ENCODE measurements at regions not wholly inside any gene's neighbourhood (a gene's known extent, or its start where the extent isn't known, plus 50 kb on each side); places are given as distances from the start of the nearest gene placed in this dataset.

- Histone ChIP-seq H3K4me3 (replicated peaks in 1 of 3; ENCODE audit: low read depth in 2 of 3, low read length in 3 of 3) (no peak overlapping the region), H3K4me1 (ENCODE audit: control insufficient read depth in 1 of 2, insufficient read depth in 2 of 2, low read length in 2 of 2) (no peaks in the 10 kb centered on the region), H2AFZ (ENCODE audit: insufficient read depth, low read depth, low read length, poor library complexity, severe bottlenecking) (no peak overlapping the region), H3K79me2 (ENCODE audit: insufficient read depth, low read length) (no peaks in the 10 kb centered on the region), H3K27me3 (ENCODE audit: control insufficient read depth in 2 of 2, insufficient read depth in 2 of 2, low read length in 2 of 2) (no peaks in the 10 kb centered on the region), H4K20me1 (ENCODE audit: insufficient read depth, low read length) (no peaks in the 10 kb centered on the region), H3K27ac (ENCODE audit: low read depth in 1 of 2, low read length in 2 of 2) (no peak overlapping the region), H3K4me2 (replicated peaks; ENCODE audit: extremely low read depth, low read length, poor library complexity, severe bottlenecking) (no peak overlapping the region), H3K9me3 (replicated peaks in 1 of 2; ENCODE audit: control insufficient read depth in 1 of 2, insufficient read depth in 1 of 2, low read length in 2 of 2) (no peaks in the 10 kb centered on the region), H3K9ac (ENCODE audit: insufficient read depth, low read length, poor library complexity, severe bottlenecking) (no peak overlapping the region), H3K36me3 (replicated peaks in 1 of 2; ENCODE audit: control insufficient read depth in 1 of 2, insufficient read depth in 2 of 2, low read length in 2 of 2) (no peaks in the 10 kb centered on the region)
- Mint-ChIP-seq H3K36me3 (no peaks in the 10 kb centered on the region), H3K4me1 (no peaks in the 10 kb centered on the region), H3K27me3 (ENCODE audit: low read depth in 3 of 3) (peaks cover 0 to 2% (median under 1%) of the 10 kb centered on the region in 3 donors), H3K9me3 (peaks cover 0 to 4% (median 0%) of the 10 kb centered on the region in 7 donors), H3K4me3 (no peak overlapping the region), H3K27ac (no peak overlapping the region)
- TF ChIP-seq CTCF (IDR thresholded peaks at IDR 0.05): no peak
- no CpG with 5 or more reads among the region's 1 CpG for WGBS (ENCODE audit: insufficient coverage)
- intact Hi-C loops (cut with micrococcal nuclease): no loop called here
- DNase-seq: no peak
These were observed 172.0 kb downstream of the POU4F1 start for GRCh38 chr13:78431328-78431727.

- H3K9me3 Mint-ChIP-seq: peaks cover 0 to 4% (median 0%) of the 10 kb centered on the region in 7 donors
These were observed 172.5 kb downstream of the POU4F1 start for GRCh38 chr13:78430811-78431210.

More at GRCh38 chr13:78430811-78431210, 172.5 kb downstream of the POU4F1 start:
- H3K4me3 ChIP-seq (replicated peaks in 1 of 3; ENCODE audit: low read depth in 2 of 3, low read length in 3 of 3): no peak overlapping the region
- H3K4me2 ChIP-seq (replicated peaks; ENCODE audit: extremely low read depth, low read length, poor library complexity, severe bottlenecking): no peak overlapping the region
- WGBS (ENCODE audit: insufficient coverage): no CpG with 5 or more reads among the region's 1 CpG
- H2AFZ ChIP-seq (ENCODE audit: insufficient read depth, low read depth, low read length, poor library complexity, severe bottlenecking): no peak overlapping the region
- H3K27me3 ChIP-seq (ENCODE audit: control insufficient read depth in 2 of 2, insufficient read depth in 2 of 2, low read length in 2 of 2): no peaks in the 10 kb centered on the region
- TF ChIP-seq CTCF (IDR thresholded peaks at IDR 0.05): no peak
- no peaks in the 10 kb centered on the region for H3K9me3 ChIP-seq (replicated peaks in 1 of 2; ENCODE audit: control insufficient read depth in 1 of 2, insufficient read depth in 1 of 2, low read length in 2 of 2)
- no peak for DNase-seq
- H3K27ac Mint-ChIP-seq: no peak overlapping the region
- no peak overlapping the region for H3K27ac ChIP-seq (ENCODE audit: low read depth in 1 of 2, low read length in 2 of 2)
- H4K20me1 ChIP-seq (ENCODE audit: insufficient read depth, low read length): no peaks in the 10 kb centered on the region
- H3K4me1 ChIP-seq (ENCODE audit: control insufficient read depth in 1 of 2, insufficient read depth in 2 of 2, low read length in 2 of 2): no peaks in the 10 kb centered on the region
- H3K9ac ChIP-seq (ENCODE audit: insufficient read depth, low read length, poor library complexity, severe bottlenecking): no peak overlapping the region
- no peak overlapping the region for H3K4me3 Mint-ChIP-seq
- no peaks in the 10 kb centered on the region for H3K79me2 ChIP-seq (ENCODE audit: insufficient read depth, low read length)
- peaks cover 0 to 2% (median 0%) of the 10 kb centered on the region in 3 donors for H3K27me3 Mint-ChIP-seq (ENCODE audit: low read depth in 3 of 3)
- intact Hi-C loops (cut with micrococcal nuclease): no loop called here
- no peaks in the 10 kb centered on the region for H3K36me3 ChIP-seq (replicated peaks in 1 of 2; ENCODE audit: control insufficient read depth in 1 of 2, insufficient read depth in 2 of 2, low read length in 2 of 2)
- no peaks in the 10 kb centered on the region for H3K36me3 Mint-ChIP-seq
- no peaks in the 10 kb centered on the region for H3K4me1 Mint-ChIP-seq
